ENCODE measurements at regions not wholly inside any gene's neighbourhood (a gene's known extent, or its start where the extent isn't known, plus 50 kb on each side); places are given as distances from the start of the nearest gene placed in this dataset.
"Not testable (repeated sequence)": the region's sequence is repeated elsewhere in the genome, so short reads cannot be mapped to it uniquely, and the experiment has no call there.

DNA sequence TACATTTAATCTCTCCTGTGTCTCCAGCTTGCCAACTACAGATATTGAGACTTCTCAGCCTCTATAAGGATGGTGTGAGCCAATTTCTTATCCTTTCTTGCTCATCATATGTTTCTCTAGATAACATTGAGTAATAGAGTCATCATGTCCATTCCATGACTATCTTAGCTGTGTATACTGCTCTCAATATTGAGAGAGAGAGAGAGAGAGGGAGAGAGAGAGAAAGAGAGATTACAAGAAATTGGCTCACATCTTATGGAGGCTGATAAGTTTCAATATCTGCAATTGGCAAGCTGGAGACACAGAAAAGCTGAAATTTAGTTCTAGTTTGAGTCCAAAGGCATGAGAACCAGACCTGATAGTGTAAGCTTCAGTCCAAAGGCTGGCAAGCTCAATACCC, 110.8 kb upstream of the MSMB start:
- TF ChIP-seq, protein P1, sequence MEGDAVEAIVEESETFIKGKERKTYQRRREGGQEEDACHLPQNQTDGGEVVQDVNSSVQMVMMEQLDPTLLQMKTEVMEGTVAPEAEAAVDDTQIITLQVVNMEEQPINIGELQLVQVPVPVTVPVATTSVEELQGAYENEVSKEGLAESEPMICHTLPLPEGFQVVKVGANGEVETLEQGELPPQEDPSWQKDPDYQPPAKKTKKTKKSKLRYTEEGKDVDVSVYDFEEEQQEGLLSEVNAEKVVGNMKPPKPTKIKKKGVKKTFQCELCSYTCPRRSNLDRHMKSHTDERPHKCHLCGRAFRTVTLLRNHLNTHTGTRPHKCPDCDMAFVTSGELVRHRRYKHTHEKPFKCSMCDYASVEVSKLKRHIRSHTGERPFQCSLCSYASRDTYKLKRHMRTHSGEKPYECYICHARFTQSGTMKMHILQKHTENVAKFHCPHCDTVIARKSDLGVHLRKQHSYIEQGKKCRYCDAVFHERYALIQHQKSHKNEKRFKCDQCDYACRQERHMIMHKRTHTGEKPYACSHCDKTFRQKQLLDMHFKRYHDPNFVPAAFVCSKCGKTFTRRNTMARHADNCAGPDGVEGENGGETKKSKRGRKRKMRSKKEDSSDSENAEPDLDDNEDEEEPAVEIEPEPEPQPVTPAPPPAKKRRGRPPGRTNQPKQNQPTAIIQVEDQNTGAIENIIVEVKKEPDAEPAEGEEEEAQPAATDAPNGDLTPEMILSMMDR (IDR thresholded peaks at IDR 0.05): not testable (repeated sequence)
- TF ChIP-seq ZFX (IDR thresholded peaks at IDR 0.05; ENCODE audit: borderline replicate concordance): not testable (repeated sequence)
